Fibroblast of skin of abdomen (primary cell): ENCODE measurements at regions not wholly inside any gene's neighbourhood (a gene's known extent, or its start where the extent isn't known, plus 50 kb on each side); places are given as distances from the start of the nearest gene placed in this dataset.

Source experiments
- DNase-seq: peaks from one replicate; pipeline ENCODE4 v3.0.0-alpha.2; 2013

GRCh38 chr10:120300513-120300912 lies 156.5 kb upstream of the PLPP4 start:
- DNase-seq: no peak

GRCh38 chr10:120308589-120308988 lies 148.4 kb upstream of the PLPP4 start:
- no peak for DNase-seq

DNA sequence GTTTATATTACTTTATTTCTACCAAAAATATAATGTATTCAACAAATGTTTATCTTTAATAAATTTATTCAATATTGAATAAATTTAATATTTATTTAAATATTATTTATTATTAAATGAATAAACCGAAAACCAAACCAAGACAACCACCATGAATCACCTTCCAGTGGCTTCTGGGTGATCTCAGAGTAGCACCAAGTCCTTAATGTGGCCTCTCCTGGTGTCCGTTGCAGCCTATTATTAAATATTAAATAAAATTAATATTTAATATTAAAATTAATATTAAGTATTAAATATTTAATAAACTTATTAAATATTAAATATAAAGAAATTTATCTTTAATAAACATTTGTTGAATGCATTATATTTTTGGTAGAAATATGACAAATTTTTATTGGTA lies 143.3 kb upstream of the PLPP4 start:
- DNase-seq: no peak

DNA sequence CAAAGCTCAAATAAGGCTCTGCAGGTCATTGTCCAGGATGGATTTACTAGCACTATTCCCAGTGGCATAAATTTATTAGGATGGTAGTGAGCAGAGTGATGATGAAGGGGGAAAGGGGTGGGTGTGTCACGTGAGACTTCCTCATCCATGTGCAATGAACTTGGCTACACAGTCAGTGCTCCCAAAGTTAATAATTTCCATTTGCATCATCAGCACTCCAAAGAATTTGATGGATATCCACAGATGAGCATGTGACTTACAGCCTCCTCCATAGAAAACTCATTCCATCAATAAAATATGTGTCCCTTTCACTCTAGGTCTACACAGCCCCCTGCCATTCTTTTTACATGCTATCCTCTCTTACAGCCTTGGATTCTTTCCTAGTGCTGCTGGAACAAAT lies 142.6 kb upstream of the PLPP4 start:
- DNase-seq: no peak

DNA sequence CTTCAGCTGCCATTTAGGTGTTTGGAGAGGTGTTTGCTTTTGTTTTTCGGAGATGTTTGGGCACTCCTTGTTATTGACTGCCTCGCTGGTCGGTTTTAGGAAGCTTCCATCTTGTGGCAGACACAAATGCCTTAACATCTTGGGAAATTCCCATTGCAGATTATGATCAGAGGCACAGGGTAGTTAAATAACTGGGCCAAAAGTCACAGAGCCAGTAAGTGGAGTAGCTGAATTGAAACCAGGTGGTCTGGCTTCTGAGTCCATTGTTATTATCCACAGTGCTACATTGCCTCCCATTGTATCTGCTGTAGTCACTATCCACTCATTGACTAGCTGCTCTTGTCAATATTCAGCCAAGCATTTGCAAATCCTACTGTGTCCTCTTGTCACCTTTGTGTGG lies 138.2 kb upstream of the PLPP4 start:
- DNase-seq: peak; percentile 2

DNA sequence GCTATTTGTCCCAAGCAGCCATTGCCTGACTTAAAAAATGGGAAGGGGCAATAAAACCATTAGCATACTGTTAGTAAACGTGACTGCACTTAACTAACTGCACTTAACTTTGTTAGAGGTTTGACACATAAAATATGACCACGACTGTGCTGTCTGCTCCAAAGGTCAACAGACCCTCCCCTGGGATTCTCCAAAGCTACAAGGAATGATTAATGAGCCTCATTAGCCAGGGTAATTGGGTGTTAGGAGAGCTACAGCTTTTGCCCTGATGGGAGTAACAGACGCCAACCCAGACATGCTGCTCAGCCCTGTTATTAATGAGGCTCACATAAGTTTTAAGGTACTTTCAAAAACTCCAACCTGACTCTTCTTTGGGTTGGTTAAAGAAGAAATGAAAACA lies 129.4 kb upstream of the PLPP4 start:
- no peak for DNase-seq

GRCh38 chr10:120328647-120329046 lies 128.4 kb upstream of the PLPP4 start:
- peak; percentile 9 for DNase-seq

GRCh38 chr10:120335553-120335952 lies 121.5 kb upstream of the PLPP4 start:
- no peak for DNase-seq

DNA sequence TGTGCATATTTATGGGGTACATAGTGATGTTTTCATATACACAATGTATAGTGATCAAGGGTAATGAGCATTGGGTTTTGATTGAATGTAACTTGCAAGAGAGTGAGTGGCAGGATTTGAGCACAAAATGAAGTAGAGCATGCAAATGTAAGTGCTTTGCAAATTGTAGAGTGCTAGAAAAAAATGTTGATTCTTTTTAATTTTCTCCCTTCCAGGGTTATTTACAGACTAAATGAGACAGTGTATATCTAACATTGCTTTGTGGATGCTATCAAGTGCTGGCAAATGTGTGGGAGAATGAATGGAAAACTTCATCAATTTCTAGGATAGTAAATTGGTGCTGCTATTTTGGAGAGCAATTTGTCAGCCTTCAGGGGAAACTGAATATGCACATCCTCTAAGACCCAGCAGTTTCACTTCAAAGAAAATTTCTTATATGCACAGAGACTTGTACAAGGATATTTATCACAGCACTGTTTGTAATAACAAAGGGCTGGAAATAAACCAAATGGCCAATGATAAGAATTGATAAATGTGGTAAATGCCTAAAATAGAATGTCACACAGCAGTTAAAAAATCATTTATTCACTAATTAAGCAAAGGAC lies 120.6 kb upstream of the PLPP4 start:
- DNase-seq: no peak

DNA sequence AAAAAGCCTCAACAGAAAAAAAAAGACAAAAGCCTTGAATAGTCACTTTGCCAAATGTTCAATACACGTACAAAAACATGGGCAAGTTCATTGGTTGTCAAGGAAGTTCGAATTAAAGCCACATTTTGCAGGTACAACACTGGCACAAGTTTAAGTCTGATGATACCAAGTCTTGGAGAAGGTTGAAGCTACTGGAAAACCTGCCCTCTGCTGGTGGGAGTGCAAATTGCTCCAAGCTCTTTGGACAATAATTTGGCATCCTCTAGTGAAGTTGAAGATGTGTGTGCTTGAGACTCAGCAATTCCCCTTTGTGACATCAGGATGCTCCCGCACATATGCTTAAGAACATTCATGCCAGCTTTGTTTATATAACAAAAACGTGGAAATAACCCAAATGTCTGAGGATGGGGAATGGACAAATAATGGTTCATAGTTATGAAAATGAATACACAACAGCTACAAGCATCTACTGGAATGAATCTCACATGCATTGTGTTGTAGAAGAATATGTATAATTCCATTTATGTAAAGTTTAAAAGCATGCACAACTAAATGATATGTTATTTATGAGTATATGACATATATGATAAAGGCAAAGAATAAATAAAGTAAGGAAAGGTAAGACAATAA lies 120.0 kb upstream of the PLPP4 start:
- peak; percentile 4 for DNase-seq

DNA sequence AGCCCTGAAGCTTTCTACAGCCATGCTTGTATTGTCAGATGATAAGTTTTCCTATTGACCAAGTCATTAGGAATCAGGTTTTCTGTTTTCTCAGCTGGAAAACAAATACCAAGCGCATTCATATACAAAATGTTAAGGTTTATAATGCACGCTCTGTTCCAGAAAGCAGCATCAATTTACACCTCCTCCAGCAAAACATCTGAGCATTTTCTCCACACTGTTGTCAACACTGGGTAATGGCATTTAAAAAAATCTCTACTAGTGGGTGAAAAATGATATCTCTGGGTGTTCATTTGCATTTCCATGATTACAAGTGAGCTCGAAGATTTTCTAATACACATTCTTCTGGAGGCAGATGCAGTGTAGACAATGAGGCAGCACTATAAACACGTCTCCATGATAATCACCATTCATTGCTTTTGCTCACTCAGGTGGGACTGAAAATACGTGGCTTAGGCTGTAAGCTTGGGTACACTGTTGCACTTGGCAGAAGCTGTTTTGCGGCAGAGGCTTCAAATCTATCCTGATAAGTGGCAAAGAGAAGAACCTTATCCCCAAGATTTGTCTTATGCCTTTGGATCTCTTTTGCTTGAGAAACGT lies 114.8 kb upstream of the PLPP4 start:
- no peak for DNase-seq

DNA sequence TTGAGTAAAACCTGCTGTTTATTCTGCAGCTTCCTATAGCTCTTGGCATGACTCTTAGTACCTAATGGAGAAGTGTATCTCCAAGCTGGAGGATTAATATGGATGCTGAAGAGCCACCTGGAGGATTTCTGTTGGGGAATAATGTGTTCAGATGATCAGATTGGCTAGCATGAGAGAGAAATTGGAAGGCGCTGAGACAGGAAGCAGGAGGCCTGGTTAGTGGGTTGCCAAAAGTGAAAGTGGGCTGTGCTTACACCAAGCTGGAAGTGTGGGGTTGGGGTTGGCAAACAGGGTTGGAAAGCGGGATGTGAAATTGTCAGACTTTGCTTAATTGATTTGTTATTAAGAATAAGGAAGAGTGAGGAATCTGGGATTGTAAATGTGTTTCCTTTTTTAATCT lies 111.8 kb upstream of the PLPP4 start:
- DNase-seq: no peak

- DNase-seq: no peak
Measured at GRCh38 chr10:120347644-120348043, 109.4 kb upstream of the PLPP4 start.

- no peak for DNase-seq
Measured at GRCh38 chr10:120349069-120349468, 108.0 kb upstream of the PLPP4 start.

- DNase-seq: no peak
Measured at GRCh38 chr10:120355425-120355824, 101.6 kb upstream of the PLPP4 start.

DNA sequence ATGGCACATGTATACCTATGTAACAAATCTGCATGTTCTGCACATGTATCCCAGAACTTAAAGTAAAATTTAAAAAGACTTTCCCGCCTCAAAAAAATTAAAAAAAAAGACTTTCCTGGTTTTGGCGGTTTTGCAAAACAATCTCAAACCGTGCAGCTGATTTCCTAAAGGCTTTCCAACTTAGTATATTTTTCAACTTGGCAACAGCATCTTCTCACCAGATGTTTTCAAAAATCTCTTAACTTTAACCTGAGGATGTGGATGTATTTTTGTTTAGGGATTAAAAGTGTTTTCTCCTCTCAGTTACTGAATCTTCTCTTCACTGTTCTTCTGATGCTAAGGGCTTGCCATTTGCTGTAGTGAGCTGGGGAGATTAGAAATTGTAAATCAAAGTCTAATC lies 96.5 kb upstream of the PLPP4 start:
- DNase-seq: no peak

- DNase-seq: peak; percentile 23
Measured at GRCh38 chr10:120365872-120366271, 91.2 kb upstream of the PLPP4 start.

DNA sequence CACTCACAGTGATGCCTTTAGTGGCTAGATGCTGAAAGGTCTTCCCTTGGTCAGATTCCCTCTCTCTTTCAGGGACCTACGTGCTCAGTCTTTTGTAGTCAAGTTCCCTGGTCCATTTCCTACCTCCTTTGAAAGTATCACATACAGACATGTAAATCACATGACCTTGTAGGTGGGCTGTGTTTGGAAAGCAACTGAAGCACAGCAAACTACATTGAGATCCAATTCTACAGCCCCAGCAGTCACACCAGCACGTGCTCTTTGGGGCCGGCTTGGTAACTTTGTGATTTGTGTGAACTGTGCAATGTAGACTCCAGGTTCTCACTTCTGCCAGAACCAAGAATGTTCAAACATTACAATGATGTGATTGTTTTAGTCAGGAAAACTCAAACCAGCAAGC lies 89.7 kb upstream of the PLPP4 start:
- no peak for DNase-seq

GRCh38 chr10:120368338-120368737 lies 88.7 kb upstream of the PLPP4 start:
- no peak for DNase-seq

- DNase-seq: no peak
Measured at GRCh38 chr10:120368927-120369326, 88.1 kb upstream of the PLPP4 start.

GRCh38 chr10:120369856-120370276 lies 87.2 kb upstream of the PLPP4 start:
- no peak for DNase-seq

GRCh38 chr10:120371856-120372255 lies 85.2 kb upstream of the PLPP4 start:
- no peak for DNase-seq

DNA sequence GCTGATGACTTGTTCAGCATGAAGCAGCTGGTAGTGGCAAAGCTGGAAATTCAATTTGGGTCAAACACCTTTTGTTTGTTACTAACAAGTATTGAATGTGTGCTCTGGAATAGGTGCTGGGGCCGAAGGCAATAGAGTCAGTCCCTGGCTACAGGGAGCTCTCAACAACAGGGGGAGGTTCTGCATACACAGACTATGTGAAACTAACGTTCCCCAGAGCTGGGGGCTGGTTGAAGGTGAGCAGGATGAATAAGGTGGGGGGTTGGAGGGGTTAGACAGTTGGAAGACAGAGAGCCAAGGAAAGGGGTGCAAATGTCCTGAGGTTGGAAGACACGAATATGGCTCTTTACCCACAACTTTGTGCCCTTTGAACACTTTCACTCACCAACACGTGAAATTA lies 84.1 kb upstream of the PLPP4 start:
- DNase-seq: no peak

GRCh38 chr10:120375666-120376065 lies 81.4 kb upstream of the PLPP4 start:
- DNase-seq: no peak

- peak; percentile 33 for DNase-seq
Measured at GRCh38 chr10:120381931-120382330, 75.1 kb upstream of the PLPP4 start.
